Hindlimb muscle (tissue), 1 donor: ENCODE measurements at regions not wholly inside any gene's neighbourhood (a gene's known extent, or its start where the extent isn't known, plus 50 kb on each side); places are given as distances from the start of the nearest gene placed in this dataset.

Source experiments
- DNase-seq: peaks from one replicate; pipeline ENCODE4 v3.0.0-alpha.2; 2013

- DNase-seq: no peak
These were observed 179.9 kb upstream of the FN1 start for GRCh38 chr2:215615803-215616174.

- DNase-seq: no peak
These were observed 179.4 kb upstream of the FN1 start for GRCh38 chr2:215615067-215615802.

DNA sequence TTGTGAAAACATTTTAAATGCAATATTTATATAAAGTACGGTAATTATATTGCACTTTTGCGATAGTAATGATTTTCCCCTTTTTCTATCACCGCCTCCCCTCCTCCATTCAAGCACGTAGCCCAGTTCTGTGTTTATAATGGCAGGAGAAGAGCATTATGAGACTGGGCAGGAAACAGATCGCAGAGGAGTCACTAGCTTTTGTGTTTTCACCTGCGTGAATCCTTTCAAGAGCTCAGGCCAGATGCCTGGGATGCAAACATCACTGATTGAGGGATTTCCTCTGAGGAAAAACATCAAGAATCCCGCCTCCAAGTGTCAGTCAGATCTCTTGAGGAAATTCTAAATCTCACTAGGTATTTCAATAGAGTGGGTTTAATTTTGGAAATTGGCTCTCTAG, 178.4 kb upstream of the FN1 start:
- no peak for DNase-seq

- DNase-seq: no peak
These were observed 178.0 kb upstream of the FN1 start for GRCh38 chr2:215613888-215614287.

GRCh38 chr2:215613280-215613679, 177.4 kb upstream of the FN1 start:
- DNase-seq: no peak

GRCh38 chr2:215612786-215613185, 176.9 kb upstream of the FN1 start:
- no peak for DNase-seq

- no peak for DNase-seq
These were observed 175.9 kb upstream of the FN1 start for GRCh38 chr2:215611609-215612386.

DNA sequence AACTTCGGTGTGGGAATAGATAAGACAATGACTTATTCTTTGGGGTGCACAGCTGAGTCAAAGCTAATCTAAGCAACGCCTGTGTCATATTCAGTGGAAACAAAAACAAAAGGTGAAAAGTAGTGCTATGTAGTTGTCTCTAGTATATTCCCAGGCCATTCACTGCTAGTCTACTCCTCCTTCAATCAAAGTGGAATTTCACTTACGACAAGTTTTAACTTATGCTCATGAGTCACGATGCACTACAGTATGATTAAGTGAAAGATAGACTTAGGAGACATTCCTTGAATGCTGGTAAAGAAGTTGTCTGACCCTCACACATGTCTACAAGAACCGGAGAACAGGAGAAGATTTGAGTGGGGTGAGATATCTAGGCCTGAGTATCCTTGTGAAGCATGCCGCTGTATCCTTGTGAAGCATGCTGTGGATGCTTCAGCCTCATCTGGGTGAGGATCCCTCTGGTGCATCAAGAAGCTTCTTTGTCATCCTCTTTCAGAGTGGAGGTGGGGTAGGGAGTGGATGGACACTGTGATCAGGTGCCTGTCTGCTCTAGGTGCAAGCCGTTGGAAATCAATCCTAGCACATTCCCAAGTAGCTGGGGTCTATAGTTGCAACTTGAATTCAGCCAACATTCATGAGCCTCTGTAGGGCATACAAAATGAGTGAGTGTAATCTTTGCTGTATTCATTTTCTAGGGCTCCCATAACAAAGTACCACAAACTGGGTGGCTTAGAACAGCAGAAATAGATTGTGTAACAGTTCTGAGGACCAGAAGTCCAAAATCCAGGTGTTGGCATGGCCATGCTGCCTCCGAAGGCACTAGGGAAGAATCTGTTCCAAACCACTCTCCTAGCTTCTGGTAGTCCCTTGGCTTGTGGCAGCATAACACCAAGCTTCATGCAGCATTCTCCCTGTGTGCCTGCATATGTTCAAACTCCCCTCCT, 173.5 kb upstream of the FN1 start:
- no peak for DNase-seq

- DNase-seq: no peak
These were observed 171.9 kb upstream of the FN1 start for GRCh38 chr2:215607766-215608165.

GRCh38 chr2:215606219-215606618, 170.4 kb upstream of the FN1 start:
- no peak for DNase-seq

- DNase-seq: no peak
These were observed 169.3 kb upstream of the FN1 start for GRCh38 chr2:215605214-215605613.

- DNase-seq: no peak
These were observed 168.7 kb upstream of the FN1 start for GRCh38 chr2:215604606-215605005.

DNA sequence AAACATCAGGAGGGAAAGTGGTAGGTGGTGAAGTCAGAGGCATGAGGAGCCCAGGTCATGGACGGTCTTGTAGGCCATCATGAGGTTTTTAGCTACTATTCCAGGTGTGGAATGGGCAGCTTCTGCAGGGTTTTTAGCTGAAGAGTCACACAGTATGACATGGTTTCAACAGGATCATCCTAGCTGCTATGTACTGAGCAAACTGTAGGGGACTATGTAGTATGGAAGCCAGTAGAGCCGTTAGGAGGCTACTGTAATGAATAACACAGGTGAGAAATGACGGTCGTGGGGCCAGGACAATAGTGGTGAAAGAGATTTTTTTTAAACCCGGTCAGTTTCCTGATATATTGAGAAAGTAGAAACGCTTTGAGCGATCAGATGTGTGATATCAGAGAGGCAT, 167.6 kb upstream of the FN1 start:
- DNase-seq: no peak

DNA sequence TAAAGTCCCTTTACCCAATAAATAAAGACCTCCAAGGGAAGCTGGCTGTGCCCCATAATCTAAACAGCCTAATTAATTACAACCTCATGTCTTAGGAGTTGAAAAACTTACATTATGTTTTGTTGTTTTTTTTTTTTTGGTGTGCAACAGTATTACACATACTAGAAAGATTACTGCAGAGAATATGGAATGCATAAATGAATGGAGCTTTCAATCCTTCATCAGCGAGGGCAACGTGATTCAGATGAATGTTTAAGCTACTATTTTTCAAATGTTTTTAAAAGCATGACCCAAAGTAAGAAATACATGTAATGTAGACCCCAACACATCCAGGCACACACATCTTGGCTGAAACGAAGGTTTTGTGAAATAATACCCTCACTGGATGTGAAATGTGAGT, 167.1 kb upstream of the FN1 start:
- DNase-seq: no peak

- DNase-seq: no peak
These were observed 166.3 kb upstream of the FN1 start for GRCh38 chr2:215601990-215602721.

DNA sequence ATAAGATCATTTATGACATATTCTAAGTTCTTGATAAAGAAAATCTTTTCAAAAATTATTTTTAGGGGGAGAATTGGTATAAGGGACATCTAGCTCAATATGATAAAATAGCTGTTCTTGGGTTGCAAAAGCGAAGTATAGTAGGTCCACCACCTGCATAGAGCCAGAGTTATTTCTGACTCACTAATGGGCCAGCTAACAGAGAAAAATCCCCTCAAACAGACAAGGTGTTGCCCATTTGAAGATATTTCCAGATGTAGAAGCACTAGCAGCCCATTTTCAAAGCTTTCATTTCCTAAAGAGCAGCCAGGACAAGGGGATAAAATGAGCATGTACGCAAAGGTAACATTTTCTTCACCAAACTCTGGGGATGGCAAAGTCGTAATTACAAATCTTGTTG, 165.7 kb upstream of the FN1 start:
- DNase-seq: no peak

- no peak for DNase-seq
These were observed 162.6 kb upstream of the FN1 start for GRCh38 chr2:215598376-215598975.

GRCh38 chr2:215597577-215597976, 161.7 kb upstream of the FN1 start:
- DNase-seq: no peak

GRCh38 chr2:215594766-215595165, 158.9 kb upstream of the FN1 start:
- DNase-seq: no peak

DNA sequence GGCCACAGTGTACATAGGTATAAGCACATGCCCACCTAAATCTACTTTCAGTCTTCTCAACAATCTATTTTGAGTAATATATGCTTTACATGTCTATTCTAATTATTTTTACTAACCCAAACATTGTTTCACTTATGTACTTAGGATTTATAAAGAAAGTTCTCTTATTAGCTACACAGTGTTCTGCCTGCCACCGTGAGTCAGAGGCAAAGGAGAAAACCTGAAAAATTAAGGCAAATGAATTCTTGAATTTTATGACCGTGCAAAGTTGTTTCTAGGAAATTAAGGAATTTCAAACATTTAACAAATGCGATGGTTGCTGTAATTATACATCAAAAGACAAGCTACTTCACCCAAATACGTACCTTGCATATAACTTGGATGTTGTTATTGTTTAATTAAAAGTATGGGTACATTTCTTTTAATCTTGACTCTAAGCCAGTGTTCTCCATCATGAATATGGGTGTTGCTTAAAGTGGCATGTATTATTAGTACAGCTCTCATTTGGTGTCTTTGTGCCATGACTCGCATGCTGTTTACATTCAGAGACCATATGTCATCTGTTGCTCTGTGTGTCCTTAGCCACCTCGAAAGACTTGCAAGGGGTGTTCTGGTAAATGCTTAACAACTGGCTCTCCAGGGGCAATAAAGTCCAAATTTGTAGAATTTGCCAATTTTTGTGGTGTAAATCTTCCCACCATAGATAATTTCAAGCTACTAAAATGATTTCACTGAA, 154.3 kb upstream of the FN1 start:
- DNase-seq: no peak

DNA sequence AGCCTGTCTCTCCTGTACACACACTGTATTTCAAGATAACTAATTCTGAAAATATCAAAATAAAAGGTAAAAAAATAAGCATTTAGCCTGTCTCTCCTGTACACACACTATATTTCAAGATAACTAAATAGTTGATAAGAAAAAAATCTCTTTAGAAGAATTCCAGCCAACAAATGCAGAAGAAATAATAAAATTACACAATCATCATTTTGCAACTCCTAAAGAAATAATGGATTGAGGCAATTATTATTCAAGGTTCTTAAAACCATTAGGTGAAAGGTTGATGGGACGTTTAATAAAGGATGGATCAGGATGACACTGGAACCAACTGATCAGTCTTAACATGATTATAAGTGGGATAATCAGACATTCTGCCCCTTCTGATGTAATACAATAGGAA, 148.0 kb upstream of the FN1 start:
- no peak for DNase-seq
